ENCODE measurements at regions not wholly inside any gene's neighbourhood (a gene's known extent, or its start where the extent isn't known, plus 50 kb on each side); places are given as distances from the start of the nearest gene placed in this dataset.

DNA sequence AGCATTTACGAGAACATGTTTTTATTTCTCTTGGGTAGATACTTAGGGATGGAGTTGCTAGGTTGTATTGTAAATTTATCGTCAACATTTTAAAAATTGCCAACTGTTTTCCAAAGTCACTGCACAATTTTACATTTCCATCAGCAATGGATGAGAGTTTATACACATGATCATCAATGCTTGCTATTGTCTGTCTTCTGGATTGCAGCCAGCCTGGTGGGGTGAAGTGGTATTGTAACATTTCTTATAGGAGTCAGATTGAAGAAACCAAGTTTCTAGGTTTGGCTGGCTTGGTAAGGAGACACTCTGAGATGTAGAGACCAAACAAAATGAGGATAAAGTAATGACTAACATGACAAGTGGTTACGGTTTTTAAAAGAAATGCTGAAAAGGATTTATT lies 57.1 kb upstream of the HDDC2 start:
- no peaks in the 10 kb centered on the region for H3K79me2 ChIP-seq (replicated peaks; ENCODE audit: insufficient read depth)
- no peaks in the 10 kb centered on the region for H4K20me1 ChIP-seq (replicated peaks; ENCODE audit: insufficient read depth)
- no peak overlapping the region for H2AFZ ChIP-seq
- no peaks in the 10 kb centered on the region for H3K9me2 ChIP-seq (ENCODE audit: insufficient read depth)
- Mint-ChIP-seq H3K36me3 (ENCODE audit: low read depth) (no peaks in the 10 kb centered on the region), H3K4me1 (peaks cover 28% of the 10 kb centered on the region), H3K27ac (no peak overlapping the region), H3K9me3 (no peaks in the 10 kb centered on the region), H3K27me3 (ENCODE audit: insufficient read depth, low read depth, poor library complexity) (peaks cover 6% of the 10 kb centered on the region), H3K4me3 (no peak overlapping the region)
- H3K27ac ChIP-seq (ENCODE audit: low read depth) = no peak overlapping the region
- no peaks in the 10 kb centered on the region for H3K36me3 ChIP-seq (ENCODE audit: insufficient read depth)
- TF ChIP-seq CREB1 (CRISPR knock-in tag; IDR thresholded peaks at IDR 0.05; ENCODE audit: low read depth) (no peak), NANOG (IDR thresholded peaks at IDR 0.05; ENCODE audit: borderline replicate concordance) (no peak), ZNF331 (CRISPR knock-in tag; IDR thresholded peaks at IDR 0.05; ENCODE audit: low read depth) (no peak), EZH2 (IDR thresholded peaks at IDR 0.05; ENCODE audit: low read depth, unreplicated experiment) (no peak), EZH2phosphoT487 (IDR thresholded peaks at IDR 0.05; ENCODE audit: unreplicated experiment) (no peak)
- TF ChIP-seq, protein P1, sequence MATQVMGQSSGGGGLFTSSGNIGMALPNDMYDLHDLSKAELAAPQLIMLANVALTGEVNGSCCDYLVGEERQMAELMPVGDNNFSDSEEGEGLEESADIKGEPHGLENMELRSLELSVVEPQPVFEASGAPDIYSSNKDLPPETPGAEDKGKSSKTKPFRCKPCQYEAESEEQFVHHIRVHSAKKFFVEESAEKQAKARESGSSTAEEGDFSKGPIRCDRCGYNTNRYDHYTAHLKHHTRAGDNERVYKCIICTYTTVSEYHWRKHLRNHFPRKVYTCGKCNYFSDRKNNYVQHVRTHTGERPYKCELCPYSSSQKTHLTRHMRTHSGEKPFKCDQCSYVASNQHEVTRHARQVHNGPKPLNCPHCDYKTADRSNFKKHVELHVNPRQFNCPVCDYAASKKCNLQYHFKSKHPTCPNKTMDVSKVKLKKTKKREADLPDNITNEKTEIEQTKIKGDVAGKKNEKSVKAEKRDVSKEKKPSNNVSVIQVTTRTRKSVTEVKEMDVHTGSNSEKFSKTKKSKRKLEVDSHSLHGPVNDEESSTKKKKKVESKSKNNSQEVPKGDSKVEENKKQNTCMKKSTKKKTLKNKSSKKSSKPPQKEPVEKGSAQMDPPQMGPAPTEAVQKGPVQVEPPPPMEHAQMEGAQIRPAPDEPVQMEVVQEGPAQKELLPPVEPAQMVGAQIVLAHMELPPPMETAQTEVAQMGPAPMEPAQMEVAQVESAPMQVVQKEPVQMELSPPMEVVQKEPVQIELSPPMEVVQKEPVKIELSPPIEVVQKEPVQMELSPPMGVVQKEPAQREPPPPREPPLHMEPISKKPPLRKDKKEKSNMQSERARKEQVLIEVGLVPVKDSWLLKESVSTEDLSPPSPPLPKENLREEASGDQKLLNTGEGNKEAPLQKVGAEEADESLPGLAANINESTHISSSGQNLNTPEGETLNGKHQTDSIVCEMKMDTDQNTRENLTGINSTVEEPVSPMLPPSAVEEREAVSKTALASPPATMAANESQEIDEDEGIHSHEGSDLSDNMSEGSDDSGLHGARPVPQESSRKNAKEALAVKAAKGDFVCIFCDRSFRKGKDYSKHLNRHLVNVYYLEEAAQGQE (IDR thresholded peaks at IDR 0.05; ENCODE audit: unreplicated experiment) = no peak
- TF ChIP-seq, protein P2, sequence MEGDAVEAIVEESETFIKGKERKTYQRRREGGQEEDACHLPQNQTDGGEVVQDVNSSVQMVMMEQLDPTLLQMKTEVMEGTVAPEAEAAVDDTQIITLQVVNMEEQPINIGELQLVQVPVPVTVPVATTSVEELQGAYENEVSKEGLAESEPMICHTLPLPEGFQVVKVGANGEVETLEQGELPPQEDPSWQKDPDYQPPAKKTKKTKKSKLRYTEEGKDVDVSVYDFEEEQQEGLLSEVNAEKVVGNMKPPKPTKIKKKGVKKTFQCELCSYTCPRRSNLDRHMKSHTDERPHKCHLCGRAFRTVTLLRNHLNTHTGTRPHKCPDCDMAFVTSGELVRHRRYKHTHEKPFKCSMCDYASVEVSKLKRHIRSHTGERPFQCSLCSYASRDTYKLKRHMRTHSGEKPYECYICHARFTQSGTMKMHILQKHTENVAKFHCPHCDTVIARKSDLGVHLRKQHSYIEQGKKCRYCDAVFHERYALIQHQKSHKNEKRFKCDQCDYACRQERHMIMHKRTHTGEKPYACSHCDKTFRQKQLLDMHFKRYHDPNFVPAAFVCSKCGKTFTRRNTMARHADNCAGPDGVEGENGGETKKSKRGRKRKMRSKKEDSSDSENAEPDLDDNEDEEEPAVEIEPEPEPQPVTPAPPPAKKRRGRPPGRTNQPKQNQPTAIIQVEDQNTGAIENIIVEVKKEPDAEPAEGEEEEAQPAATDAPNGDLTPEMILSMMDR (conservative IDR thresholded peaks at IDR 0.05; ENCODE audit: low read depth in 2 of 2) = peak in 1 of 2 experiments; percentile 8; a peak in 1 of 4 replicates
- H3K4me2 ChIP-seq = no peak overlapping the region
- ATAC-seq (no peak), DNase-seq (ENCODE audit: low spot score) (no peak)
- no peaks in the 10 kb centered on the region for H3F3A ChIP-seq (replicated peaks; ENCODE audit: low read depth)
- H3K4me1 ChIP-seq (ENCODE audit: insufficient read depth) = peaks cover 15% of the 10 kb centered on the region
- no peak overlapping the region for H3K4me3 ChIP-seq
- H3K27me3 ChIP-seq (ENCODE audit: insufficient read depth) = peaks cover 20% of the 10 kb centered on the region

DNA sequence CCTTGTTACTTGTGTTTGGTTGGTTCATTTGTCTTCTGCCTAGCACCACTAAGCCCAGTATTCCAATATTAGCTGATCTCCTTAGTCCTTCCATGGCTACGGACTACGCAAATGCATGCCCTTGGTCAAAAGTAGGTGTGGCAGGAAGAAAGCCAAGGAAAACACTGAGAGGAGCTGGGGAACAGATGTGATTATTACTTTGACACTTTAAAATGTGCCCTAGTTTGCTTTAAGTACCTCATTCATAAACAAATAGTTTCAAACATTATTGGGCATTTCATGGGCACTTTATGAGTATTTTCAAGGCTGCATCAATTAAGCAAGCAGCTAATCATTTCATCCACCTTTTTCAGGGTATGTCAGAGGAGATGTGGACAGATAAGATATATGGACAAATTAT lies 60.1 kb upstream of the HDDC2 start:
- ATAC-seq (no peak), DNase-seq (ENCODE audit: low spot score) (no peak)
- Mint-ChIP-seq H3K9me3 (no peaks in the 10 kb centered on the region), H3K27ac (no peak overlapping the region), H3K27me3 (ENCODE audit: insufficient read depth, low read depth, poor library complexity) (peaks cover 6% of the 10 kb centered on the region), H3K4me3 (no peak overlapping the region), H3K36me3 (ENCODE audit: low read depth) (no peaks in the 10 kb centered on the region), H3K4me1 (peaks cover 33% of the 10 kb centered on the region)
- TF ChIP-seq ZNF114 (CRISPR knock-in tag; IDR thresholded peaks at IDR 0.05) = no peak
- no peak overlapping the region for H3K27ac ChIP-seq (ENCODE audit: low read depth)
- peaks cover 39% of the 10 kb centered on the region for H3K27me3 ChIP-seq (ENCODE audit: insufficient read depth)
- H3K9me2 ChIP-seq (ENCODE audit: insufficient read depth) = no peaks in the 10 kb centered on the region
- no peaks in the 10 kb centered on the region for H3K36me3 ChIP-seq (ENCODE audit: insufficient read depth)
- H3F3A ChIP-seq (replicated peaks; ENCODE audit: low read depth) = no peaks in the 10 kb centered on the region
- no peaks in the 10 kb centered on the region for H4K20me1 ChIP-seq (replicated peaks; ENCODE audit: insufficient read depth)
- H3K4me1 ChIP-seq (ENCODE audit: insufficient read depth) = peaks cover 23% of the 10 kb centered on the region
- H3K4me2 ChIP-seq = peak overlapping the region; percentile 92; the same call in 1 of the 2 replicates
- no peak overlapping the region for H2AFZ ChIP-seq
- no peak overlapping the region for H3K4me3 ChIP-seq
- no peaks in the 10 kb centered on the region for H3K79me2 ChIP-seq (replicated peaks; ENCODE audit: insufficient read depth)

Data from GM23338 (cell line).